SK-N-SH (cell line): ENCODE measurements at regions not wholly inside any gene's neighbourhood (a gene's known extent, or its start where the extent isn't known, plus 50 kb on each side); places are given as distances from the start of the nearest gene placed in this dataset.
"Not testable (repeated sequence)": the region's sequence is repeated elsewhere in the genome, so short reads cannot be mapped to it uniquely, and the experiment has no call there.

Source experiments
- CHD2 ChIP-seq: fragments of 150-350 bp; IDR thresholded peaks from 2 replicates; pipeline ENCODE4 v1.6.1; 2018; ENCODE audit warnings: low read length; ENCODE audit not compliant: partially characterized antibody
- EP300 ChIP-seq, 2 experiments: IDR thresholded peaks; 2 replicates each; pipeline versions ENCODE4 v1.4.0 to v1.6.1; 2012; ENCODE audit warnings: borderline replicate concordance in 1 of 2, low read depth in 1 of 2, low read length in 1 of 2
- GABPA ChIP-seq: IDR thresholded peaks from 2 replicates; pipeline ENCODE4 v1.4.0; 2012; ENCODE audit warnings: low read depth, mild to moderate bottlenecking
- POLR2AphosphoS5 ChIP-seq: IDR thresholded peaks from 2 replicates; pipeline ENCODE4 v1.6.1; 2012; ENCODE audit warnings: low read depth, low read length
- RFX5 ChIP-seq: IDR thresholded peaks from 2 replicates; pipeline ENCODE4 v1.6.1; 2012; ENCODE audit warnings: mild to moderate bottlenecking, improper control_type of control experiment, low read length
- YY1 ChIP-seq: IDR thresholded peaks from 2 replicates; pipeline ENCODE4 v1.4.0; 2012; ENCODE audit warnings: low read depth, mild to moderate bottlenecking
- TF ChIP-seq, protein P1 (sequence below): fragments of 200-600 bp; sonication (generic); IDR thresholded peaks from 2 replicates; pipeline ENCODE4 v1.6.1; 2017; ENCODE audit warnings: antibody characterized with exemption, mild to moderate bottlenecking, moderate library complexity

DNA sequence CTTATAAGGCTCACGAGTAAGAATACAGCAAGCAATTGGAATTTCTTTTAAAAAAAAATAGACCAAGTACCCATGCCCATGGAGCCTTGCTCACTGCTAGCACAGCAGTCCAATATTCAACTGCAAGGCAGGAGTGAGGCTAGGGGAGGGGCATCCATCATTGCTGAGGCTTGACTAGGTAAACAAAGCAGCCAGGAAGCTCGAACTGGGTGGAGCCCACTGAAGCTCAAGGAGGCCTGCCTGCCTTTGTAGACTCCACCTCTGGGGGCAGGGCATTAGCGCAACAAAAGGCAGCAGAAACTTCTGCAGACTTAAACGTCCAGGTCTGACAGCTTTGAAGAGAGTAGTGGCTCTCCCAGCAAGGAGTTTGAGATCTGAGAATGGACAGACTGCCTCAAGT, 84.0 kb upstream of the STEAP1 start:
- TF ChIP-seq CHD2; POLR2AphosphoS5; EP300 (IDR thresholded peaks at IDR 0.05; ENCODE audit: borderline replicate concordance in 1 of 2, low read depth in 1 of 2, low read length in 1 of 2); GABPA; RFX5; YY1: not testable (repeated sequence)
- TF ChIP-seq, protein P1, sequence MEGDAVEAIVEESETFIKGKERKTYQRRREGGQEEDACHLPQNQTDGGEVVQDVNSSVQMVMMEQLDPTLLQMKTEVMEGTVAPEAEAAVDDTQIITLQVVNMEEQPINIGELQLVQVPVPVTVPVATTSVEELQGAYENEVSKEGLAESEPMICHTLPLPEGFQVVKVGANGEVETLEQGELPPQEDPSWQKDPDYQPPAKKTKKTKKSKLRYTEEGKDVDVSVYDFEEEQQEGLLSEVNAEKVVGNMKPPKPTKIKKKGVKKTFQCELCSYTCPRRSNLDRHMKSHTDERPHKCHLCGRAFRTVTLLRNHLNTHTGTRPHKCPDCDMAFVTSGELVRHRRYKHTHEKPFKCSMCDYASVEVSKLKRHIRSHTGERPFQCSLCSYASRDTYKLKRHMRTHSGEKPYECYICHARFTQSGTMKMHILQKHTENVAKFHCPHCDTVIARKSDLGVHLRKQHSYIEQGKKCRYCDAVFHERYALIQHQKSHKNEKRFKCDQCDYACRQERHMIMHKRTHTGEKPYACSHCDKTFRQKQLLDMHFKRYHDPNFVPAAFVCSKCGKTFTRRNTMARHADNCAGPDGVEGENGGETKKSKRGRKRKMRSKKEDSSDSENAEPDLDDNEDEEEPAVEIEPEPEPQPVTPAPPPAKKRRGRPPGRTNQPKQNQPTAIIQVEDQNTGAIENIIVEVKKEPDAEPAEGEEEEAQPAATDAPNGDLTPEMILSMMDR, result not testable (repeated sequence)
